ENCODE measurements at regions not wholly inside any gene's neighbourhood (a gene's known extent, or its start where the extent isn't known, plus 50 kb on each side); places are given as distances from the start of the nearest gene placed in this dataset.
"Not testable (repeated sequence)": the region's sequence is repeated elsewhere in the genome, so short reads cannot be mapped to it uniquely, and the experiment has no call there.

GRCh38 chr4:22573198-22573597 lies 57.3 kb upstream of the ADGRA3 start:
- DNase-seq, result peak; percentile 19

- peak; percentile 19 for DNase-seq
Measured at GRCh38 chr4:22573641-22574040, 57.8 kb upstream of the ADGRA3 start.

GRCh38 chr4:22574424-22574823 lies 58.6 kb upstream of the ADGRA3 start:
- no peak for DNase-seq

GRCh38 chr4:22574880-22575279 lies 59.0 kb upstream of the ADGRA3 start:
- no peak for DNase-seq

- no peak for DNase-seq
Measured at GRCh38 chr4:22587253-22587652, 71.4 kb upstream of the ADGRA3 start.

- no peak for DNase-seq
Measured at GRCh38 chr4:22593933-22594332, 78.1 kb upstream of the ADGRA3 start.

GRCh38 chr4:22595684-22596083 lies 79.8 kb upstream of the ADGRA3 start:
- no peak for DNase-seq

- DNase-seq, result no peak
Measured at GRCh38 chr4:22596409-22596808, 80.5 kb upstream of the ADGRA3 start.

- no peak for DNase-seq
Measured at GRCh38 chr4:22597471-22597870, 81.6 kb upstream of the ADGRA3 start.

GRCh38 chr4:22598113-22599047 lies 82.5 kb upstream of the ADGRA3 start:
- DNase-seq, result not testable (repeated sequence)

GRCh38 chr4:22599228-22599928 lies 83.5 kb upstream of the ADGRA3 start:
- not testable (repeated sequence) for DNase-seq

GRCh38 chr4:22599929-22600432 lies 84.1 kb upstream of the ADGRA3 start:
- DNase-seq, result not testable (repeated sequence)

- DNase-seq, result not testable (repeated sequence)
Measured at GRCh38 chr4:22601638-22602037, 85.8 kb upstream of the ADGRA3 start.

- DNase-seq, result peak; percentile 49
Measured at GRCh38 chr4:22607382-22607781, 85.4 kb upstream of the GBA3 start.

- not testable (repeated sequence) for DNase-seq
Measured at GRCh38 chr4:22609951-22610525, 82.7 kb upstream of the GBA3 start.

- no peak for DNase-seq
Measured at GRCh38 chr4:22614114-22614513, 78.6 kb upstream of the GBA3 start.

GRCh38 chr4:22616516-22616915 lies 76.2 kb upstream of the GBA3 start:
- no peak for DNase-seq

- DNase-seq, result not testable (repeated sequence)
Measured at GRCh38 chr4:22620144-22620543, 72.6 kb upstream of the GBA3 start.

GRCh38 chr4:22621970-22622369 lies 70.8 kb upstream of the GBA3 start:
- DNase-seq, result not testable (repeated sequence)

- not testable (repeated sequence) for DNase-seq
Measured at GRCh38 chr4:22624002-22624401, 68.7 kb upstream of the GBA3 start.

- DNase-seq, result no peak
Measured at GRCh38 chr4:22625311-22625710, 67.4 kb upstream of the GBA3 start.

- not testable (repeated sequence) for DNase-seq
Measured at GRCh38 chr4:22627851-22628250, 64.9 kb upstream of the GBA3 start.
